LoVo (cell line): ENCODE measurements at regions not wholly inside any gene's neighbourhood (a gene's known extent, or its start where the extent isn't known, plus 50 kb on each side); places are given as distances from the start of the nearest gene placed in this dataset.

ENCODE experiments used
- DNase-seq: peaks from one replicate; pipeline ENCODE4 v3.0.0-alpha.2; 2016; ENCODE audit warnings: low spot score

DNA sequence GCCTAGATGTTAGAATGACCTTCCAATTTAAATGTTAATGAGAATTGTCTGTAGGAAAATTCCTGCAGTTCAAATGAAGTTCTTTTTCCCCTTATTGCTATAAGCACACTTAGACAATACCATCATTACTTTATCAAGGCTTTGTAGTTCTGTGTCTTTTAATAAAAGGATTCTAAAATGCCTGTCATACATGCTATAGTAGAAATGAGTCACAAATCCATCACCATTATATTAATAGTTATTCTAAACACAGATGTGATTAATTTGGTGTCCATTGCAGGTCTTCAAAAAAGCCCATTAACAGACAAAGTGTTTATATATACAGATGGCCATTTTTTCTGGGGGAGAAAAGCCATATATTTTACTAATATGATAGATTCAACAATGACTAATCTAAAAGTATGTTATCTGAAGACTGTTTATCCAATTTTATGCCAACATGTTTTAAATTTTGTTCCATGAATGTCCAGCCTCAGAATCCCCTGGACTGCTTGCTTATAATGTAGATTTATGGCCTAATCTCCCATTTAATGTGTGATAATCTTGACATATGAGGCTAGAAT is 1678.3 kb upstream of the PCDH20 start:
- DNase-seq, result no peak

DNA sequence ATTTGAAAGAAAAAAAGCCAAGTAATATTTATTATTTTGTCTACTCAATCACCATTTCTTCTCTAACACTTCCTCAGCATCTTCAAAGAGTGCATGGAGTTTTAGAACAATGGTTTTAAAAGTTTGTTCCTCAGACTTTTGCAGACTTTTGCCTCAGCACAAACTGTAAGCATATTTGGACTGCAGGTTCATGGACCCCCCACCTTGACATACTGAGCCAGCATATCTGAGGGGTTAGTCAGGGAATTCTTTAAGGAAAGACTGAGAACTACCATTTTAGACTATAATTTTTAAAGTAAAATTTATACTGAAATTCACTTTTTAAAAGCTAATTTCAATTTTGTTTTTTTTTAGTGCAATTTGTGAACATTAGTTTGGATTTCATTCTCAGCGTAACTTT is 1676.8 kb upstream of the PCDH20 start:
- no peak for DNase-seq

DNA sequence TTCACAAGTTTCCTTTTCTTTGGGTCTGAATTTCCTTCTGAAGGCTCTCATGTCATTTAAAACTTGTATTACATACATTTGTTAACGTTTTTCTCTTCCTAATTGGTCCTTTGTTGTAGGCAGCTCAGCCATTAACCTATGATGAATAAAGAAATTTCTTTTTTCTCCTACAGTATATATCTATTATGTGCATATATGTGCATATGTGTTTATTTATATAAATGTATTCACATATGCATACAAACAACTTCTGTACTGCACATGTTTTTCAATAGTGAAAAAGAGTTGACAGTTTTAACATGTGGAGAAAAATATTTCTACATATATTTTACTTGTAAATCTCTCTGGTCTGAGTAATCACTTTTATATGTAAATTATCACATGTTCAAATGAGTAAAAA is 1674.9 kb upstream of the PCDH20 start:
- no peak for DNase-seq

DNA sequence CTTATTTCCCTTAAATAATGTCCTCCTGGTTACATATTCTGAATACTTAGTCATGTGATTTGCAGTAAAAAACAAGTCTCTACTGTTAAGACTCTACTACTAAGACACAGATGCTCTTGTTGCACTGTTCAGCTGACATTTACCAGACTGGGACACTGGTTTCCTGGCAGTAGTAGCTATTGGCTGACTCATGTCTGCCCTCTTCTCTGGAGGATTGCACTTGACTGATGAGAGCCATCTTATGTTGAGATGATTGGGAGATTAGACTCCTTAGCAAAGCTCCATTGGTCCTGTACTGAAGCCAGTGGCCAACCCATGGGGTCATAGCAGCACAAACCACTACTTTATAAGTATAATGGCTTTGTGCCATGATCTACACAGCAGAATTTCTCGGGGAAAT is 1672.6 kb upstream of the PCDH20 start:
- DNase-seq, result no peak

DNA sequence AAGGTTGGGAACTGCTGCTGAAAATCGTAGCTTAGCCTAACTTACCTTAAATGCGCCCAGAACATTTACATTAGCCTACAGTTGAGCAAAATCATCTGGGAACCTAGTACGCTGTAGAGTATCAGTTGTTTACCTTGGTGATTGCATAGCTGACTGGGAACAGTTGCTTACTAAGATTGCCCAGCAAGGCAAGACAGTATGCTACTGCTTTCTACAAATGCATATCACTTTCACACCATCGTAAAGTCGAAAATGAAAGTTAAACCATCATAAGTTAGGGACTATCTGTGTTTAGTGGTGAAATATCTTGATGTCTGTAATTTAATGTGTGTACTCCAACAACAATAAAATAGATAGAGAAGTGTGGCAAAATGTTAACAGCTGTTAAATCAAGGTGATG is 1670.6 kb upstream of the PCDH20 start:
- DNase-seq, result no peak

DNA sequence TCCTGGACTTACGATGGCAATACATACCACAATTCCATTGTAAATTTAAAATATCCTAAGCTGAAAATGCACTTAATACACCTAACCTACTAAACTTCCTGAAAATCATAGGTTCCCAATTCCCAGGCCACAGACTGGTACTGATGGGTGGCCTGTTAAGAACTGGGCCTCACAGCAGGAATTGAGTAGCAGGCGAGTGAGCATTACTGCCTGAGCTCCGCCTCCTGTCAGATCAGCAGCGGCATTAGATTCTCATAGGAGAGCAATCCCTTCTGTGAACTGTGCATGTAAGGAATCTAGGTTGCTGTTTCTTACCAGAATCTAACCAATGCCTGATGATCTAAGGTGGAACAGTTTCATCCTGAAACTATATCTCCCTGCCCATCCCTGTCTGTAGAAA is 1670.2 kb upstream of the PCDH20 start:
- DNase-seq, result no peak

DNA sequence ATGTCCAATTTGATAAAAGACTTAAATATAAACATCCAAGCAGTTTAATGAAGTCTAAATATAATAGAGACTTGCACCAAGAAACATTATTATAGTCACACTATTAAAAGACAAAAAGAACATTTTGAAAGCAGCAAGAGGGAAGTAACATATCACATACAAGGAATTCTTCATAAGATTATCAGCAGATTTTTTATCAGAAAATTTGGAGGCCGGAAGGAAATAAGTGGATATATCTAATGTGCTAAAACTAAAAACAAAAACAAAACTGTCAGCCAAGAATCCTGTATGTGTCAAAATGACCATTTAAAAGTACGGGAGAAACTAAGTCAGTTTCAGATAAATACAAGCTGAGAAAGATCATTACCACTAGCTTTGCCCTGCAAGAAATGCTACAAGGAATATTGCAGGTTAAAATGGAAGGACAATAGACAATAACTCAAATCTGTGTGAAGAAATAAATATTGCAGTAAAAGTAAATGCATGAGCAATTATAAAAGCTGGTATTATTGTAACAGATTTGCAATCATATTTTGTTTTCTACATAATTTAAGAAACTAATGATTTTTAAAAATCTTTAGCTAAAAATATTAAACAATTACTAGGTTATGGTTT is 1665.9 kb upstream of the PCDH20 start:
- no peak for DNase-seq

DNA sequence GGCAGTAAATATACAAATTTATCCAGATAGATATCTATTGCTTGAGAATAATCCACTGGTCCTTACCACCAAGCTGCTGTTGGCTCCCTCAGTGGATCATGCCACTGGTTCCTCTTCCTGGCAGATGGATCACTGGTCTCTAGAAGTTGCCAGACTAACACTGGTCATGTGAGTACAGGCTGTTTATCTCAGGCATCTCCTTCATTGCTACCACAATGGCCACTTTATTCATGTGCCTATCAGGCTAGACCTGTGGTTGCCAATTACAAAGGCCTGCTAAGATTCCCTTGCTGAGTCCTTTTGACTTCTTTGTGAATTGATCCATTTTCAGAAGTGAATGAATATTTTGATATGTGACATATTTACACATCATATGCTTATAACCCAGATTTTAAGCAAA is 1659.5 kb upstream of the PCDH20 start:
- no peak for DNase-seq

DNA sequence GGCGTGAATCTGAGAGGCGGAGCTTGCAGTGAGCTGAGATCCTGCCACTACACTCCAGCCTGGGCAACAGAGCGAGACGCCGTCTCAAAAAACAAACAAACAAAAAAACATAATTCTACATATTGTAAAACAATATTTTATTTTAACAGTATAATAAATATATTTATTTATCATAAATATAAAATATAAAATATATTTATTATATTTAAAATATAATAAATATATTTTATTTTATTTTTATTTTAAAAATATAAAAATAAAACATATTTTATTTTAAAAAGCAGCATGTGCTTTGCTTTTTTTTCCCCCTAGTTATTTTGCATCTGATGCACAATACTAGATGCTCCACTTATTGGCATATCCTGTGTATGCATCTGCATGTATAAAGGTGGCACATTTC is 1634.6 kb upstream of the PCDH20 start:
- no peak for DNase-seq

DNA sequence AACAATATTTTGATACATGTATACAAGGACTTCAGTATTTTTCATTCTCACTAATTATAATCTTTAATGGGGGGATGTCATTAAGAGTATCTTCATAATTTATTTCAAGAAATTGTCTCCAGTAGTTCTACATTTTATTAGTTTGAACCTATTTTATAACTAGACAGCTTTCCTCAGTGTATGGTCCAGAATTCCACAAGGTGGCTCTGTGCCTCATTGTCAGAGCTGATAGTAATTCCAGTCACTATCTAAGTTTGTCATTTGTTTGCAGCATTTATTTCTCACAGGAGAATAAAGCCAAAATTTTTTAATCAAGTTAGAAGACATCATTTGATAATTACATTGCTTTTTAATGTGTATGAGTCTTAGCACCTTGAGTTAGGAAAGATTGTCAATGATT is 1633.0 kb upstream of the PCDH20 start:
- no peak for DNase-seq

DNA sequence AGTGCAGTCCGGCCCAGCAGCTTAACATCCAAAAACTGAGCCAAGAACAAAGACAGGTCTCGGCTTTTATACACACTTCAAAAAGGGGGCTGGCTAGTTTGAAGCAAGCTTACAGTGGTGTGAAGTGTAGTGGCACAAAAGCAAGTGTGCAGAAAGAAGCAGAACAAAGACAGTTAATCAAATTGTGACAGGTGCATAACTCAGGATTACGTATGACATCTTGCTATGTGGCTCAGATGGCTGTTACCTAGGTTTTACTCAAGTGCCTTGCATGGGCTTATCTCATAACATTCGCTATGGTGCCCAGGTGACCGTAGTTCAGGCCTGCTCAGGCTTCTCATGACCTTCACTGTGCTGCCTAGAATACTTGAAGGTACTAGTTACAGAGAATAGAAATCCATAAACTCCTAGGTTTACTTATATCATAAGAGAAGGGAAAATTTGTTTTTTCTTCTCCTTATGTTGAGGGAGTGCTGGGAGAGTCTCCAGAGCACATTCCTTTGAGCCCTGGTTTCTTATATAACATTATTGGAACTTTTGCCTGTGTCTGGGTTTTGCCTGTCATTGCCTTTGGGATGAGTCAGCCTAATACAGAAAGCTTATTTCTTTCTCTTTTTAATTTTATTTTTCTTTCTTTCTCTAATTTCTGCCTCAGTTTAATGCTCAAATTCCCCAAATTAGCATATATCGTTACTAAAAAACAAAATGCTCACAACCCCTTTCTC is 1629.1 kb upstream of the PCDH20 start:
- DNase-seq, result no peak

DNA sequence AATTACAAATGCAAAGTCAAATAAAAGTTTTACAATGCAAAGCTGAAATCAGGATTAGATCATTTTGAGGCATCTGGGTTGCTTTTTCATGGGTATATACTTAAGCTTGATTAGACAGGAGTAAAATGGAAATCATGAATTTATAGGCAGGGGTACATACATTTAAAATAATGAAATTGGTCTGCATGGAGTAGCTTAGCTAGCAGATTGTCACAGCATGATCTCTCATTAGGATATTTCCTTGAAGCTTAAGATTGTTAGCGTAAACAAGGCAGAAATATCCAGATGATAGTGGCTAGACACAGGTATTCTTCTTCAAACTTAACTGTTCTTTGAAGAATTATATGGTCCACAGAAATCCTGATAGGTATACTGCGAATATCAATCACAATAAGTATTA is 1627.0 kb upstream of the PCDH20 start:
- DNase-seq, result no peak

DNA sequence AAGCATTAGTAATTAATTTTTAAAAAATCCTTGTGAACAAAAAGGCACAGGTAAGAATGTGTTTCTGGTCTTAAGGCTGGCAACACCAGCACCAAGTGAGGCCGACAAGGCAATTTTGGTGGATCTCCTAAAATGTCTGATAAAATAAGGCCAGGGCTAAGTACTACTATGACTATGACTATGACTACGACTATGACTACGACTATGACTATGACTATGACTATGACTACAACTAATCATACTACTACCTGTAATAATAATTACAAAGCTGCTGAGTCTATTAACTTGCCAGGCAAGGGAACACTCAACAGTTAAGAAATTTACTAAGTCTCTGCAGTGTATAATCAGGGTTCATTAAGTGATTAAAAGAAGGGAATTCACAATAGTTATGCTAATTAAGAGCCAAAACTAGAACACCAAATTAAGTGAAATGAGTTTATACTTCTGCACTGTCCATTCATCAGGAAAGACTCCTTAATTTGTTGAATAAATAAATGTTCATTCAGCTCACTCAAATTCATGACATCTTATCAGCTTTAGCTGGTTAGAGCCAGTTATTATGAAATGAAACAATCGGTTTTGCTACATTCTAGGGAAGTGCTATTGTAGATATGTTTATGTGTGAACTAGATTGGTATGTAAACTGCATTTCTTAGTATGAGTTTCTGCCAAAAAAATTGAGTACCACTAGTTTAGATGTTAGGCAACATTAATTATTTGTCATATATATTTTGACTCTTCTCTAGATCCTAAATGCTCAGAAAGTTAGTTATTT is 1626.2 kb upstream of the PCDH20 start:
- DNase-seq, result no peak

DNA sequence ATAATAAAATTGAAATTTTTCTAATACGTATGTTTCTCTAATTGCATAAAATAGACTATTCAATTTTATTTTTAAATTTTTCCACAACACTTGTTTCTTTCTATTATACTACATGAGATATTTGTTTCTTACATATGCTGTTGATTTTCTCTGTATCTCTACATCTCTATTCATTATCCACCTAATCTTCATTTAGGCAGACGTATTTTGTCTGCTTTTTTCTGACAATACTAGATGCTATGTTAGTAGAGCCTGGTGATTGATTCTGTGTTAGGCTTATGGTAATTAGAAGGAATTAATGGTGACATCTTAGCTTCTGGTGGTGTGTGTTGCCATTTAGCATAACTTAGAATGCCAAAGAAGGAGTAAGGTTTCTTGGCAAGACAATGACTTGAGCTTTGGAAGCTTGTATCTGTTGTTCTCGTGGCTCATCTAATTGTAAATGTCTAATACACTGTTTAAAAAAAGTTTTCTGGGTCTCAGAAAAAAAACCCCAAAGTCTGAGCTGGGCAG is 1610.7 kb upstream of the PCDH20 start:
- no peak for DNase-seq

DNA sequence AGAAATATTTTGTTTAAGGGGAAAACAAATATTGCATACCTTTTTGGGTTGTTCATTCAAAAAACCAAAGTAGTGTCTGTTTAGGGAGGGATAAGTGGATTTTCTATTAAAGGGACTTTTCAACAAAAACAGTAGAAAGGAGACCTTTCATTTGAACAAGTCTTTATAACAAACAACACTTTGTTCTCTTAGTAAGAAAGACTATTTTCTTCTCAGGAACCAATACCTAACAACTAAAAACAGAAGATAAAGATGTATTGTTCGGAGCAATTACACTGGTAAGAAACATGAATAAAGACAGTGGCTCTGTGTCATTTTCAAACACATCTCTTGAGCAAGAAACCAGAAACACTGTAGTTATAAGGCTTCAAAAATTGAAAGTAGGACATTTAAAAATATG is 1610.1 kb upstream of the PCDH20 start:
- no peak for DNase-seq

DNA sequence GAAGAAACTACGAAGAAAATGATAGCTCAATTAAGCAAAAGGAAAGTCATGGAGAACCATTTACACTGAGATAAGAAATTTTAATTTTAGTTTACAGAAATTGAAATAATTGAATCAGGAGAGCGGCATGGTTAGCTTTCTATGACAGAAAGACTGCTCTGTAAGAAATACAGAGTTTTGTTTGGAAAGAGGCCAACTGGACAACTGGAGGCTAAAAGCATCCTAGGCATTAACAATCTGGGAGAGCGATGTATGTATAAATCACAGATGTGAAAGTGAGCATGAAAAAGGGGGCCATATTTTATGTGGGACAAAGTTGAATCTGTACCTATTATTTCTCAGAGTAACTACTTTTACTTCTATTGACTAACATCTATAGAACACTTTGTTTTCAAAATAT is 1608.8 kb upstream of the PCDH20 start:
- no peak for DNase-seq

DNA sequence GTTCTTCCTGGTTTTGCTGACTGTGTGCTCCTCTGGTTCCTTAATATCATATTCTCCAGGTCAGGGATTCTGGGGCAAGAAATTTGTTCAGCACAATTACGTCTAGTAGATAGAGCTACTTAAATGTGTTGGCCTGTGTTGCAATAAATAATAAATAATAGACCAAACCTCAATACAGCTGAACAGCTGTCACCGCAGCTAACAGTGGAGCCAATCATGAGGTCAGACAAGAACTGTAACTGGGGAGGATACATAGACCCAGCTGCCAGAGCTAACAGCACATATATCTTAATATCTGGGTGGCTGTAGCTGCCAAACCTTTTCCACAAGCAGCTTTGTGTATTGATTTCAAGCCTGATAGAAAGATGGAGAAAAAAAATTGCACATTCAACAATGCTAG is 1596.3 kb upstream of the PCDH20 start:
- no peak for DNase-seq

DNA sequence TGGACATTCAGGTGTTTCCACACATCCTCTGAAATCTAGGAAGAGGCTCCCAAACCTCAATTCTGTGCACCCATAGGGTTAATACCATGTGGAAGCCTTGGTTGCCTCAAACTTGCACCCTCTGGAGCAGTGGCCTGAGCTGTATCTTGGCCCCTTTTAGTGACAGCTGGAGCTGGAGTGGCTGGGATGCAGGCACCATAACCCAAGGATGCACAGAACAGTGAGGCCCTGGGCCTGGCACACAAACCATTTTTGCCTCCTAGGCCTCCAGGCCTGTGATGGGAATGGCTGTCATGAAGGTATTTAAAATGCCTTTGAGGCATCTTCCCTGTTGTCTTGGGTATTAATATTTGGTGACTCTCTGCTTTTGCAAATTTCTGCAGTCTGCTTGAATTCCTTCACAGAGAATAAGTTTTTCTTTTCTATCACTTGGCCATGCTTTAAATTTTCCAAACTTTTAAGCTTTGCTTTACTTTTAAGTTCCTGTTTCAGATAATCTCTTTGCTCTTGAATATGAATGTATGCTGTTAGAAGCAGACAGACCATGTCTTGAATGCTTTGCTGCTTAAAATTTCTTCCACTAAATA is 1594.5 kb upstream of the PCDH20 start:
- no peak for DNase-seq

DNA sequence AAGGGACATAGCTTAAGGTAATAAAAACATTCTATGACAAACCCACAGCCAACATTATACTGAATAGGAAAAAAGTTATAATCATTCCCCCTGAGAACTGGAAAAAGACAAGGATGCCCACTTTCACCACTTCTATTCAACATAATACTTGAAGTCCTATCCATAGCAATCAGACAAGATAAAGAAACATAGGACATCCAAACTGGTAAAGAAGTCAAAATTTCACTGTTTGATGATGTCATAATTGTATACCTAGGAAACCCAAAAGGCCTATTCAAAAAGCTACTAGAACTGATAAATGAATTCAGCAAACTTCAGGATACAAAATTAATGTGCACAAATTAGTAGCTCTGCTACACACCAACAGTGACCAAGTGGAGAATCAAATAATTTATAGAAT is 1590.0 kb upstream of the PCDH20 start:
- no peak for DNase-seq

DNA sequence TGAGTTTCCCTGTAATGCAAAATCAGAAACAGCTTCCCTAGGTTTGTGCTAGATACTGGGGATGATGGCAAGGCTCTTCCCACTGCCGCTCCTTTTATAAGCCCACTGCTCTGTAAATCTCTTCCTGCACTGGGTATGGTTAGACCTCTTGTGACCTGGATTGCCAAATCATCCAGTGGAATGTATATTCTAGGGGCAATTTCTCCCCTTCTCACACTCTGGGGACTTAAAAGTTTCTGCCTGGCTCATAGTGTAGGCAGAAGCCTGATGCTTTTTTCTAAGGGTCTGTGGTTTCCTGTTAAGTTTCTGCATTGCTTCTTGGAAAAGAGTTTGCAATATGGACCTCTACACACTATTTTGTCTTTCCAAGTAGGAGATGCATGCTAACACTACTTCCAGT is 1582.0 kb upstream of the PCDH20 start:
- DNase-seq, result no peak

DNA sequence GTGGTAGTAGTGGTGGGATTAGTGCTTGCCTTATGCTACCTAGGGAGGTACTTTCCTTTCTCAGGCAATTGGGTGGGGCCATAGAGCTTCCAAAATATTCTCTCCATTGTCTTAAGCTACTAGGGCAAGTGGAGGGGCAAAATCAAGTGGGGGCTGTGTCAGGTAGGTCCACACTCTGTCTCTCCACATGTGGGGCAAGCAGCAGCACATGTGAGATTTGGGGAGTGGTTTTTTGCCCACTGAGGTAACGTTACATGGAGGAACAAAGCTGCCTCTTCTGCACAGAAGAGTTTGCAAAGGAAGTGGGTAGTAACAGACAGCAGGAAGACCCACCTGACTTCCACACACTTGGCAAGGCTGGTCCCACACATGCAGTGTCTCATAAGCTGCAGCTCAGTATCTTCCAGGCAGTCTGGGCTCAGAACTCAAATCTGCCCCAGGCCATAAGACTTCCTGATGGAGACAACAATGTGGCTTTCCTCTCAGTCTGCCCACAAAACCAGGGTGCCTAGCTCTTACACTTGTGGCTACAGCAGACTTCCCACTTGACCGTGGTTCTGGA is 1581.5 kb upstream of the PCDH20 start:
- DNase-seq, result no peak

DNA sequence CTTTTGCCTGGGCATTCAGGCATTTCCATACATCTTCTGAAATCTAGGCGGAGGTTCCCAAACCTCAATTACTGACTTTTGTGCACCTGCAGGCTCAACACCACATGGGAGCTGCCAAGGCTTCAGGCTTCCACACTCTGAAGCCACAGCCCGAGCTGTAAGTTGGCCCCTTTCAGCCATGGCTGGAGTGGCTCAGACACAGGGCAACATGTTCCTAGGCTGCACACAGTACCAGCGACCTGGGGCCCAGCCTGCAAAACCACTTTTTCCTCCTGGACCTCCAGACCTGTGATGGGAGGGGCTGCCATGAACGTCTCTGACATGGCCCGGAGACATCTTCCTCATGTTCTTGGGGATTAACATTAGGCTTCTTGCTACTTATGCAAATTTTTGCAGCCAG is 1558.2 kb upstream of the PCDH20 start:
- DNase-seq, result no peak
